Smooth muscle cell (in vitro differentiated cells): ENCODE measurements at regions not wholly inside any gene's neighbourhood (a gene's known extent, or its start where the extent isn't known, plus 50 kb on each side); places are given as distances from the start of the nearest gene placed in this dataset.

Experiments
- DNase-seq: peaks from one replicate; lab custom pipeline; 2025; ENCODE audit not compliant: unreplicated experiment; lab: John Stamatoyannopoulos, UW
- H2AFZ ChIP-seq: fragments of 200-600 bp; sonication (generic); 2 replicates; pipeline ENCODE4 v1.6.0; 2016; ENCODE audit warnings: antibody characterized with exemption, low read depth, mild to moderate bottlenecking
- H3F3A ChIP-seq: fragments of 200-600 bp; sonication (generic); 2 replicates; pipeline ENCODE4 v1.6.0; 2017; ENCODE audit warnings: antibody characterized with exemption, low read depth
- H3K27ac ChIP-seq: fragments of 200-600 bp; sonication (generic); 2 replicates; pipeline ENCODE4 v1.5.1; 2016; ENCODE audit warnings: low read depth, mild to moderate bottlenecking
- H3K27me3 ChIP-seq: fragments of 200-600 bp; sonication (generic); 2 replicates; pipeline ENCODE4 v1.6.1; 2016; ENCODE audit warnings: low read depth, mild to moderate bottlenecking
- H3K36me3 ChIP-seq: fragments of 200-600 bp; sonication (generic); 2 replicates; pipeline ENCODE4 v1.5.1; 2016; ENCODE audit warnings: low read depth
- H3K4me1 ChIP-seq: fragments of 200-600 bp; sonication (generic); 2 replicates; pipeline ENCODE4 v1.5.1; 2016; ENCODE audit warnings: low read depth
- H3K4me2 ChIP-seq: fragments of 200-600 bp; sonication (generic); 2 replicates; pipeline ENCODE4 v1.6.0; 2016; ENCODE audit warnings: mild to moderate bottlenecking
- H3K4me3 ChIP-seq: fragments of 200-600 bp; sonication (generic); 2 replicates; pipeline ENCODE4 v1.5.1; 2016; ENCODE audit warnings: mild to moderate bottlenecking
- H3K79me2 ChIP-seq: fragments of 200-600 bp; sonication (generic); 2 replicates; pipeline ENCODE4 v1.6.0; 2016; ENCODE audit warnings: low read depth, mild to moderate bottlenecking
- H3K9ac ChIP-seq: fragments of 200-600 bp; sonication (generic); 2 replicates; pipeline ENCODE4 v1.6.0; 2016; ENCODE audit warnings: low read depth
- H3K9me3 ChIP-seq: fragments of 200-600 bp; sonication (generic); replicated peaks from 2 replicates; pipeline ENCODE4 v1.5.1; 2016; ENCODE audit warnings: low read depth
- H4K20me1 ChIP-seq: fragments of 200-600 bp; sonication (generic); 2 replicates; pipeline ENCODE4 v1.6.0; 2016; ENCODE audit warnings: low read depth
- WGBS: methylation state at CpG from one replicate; pipeline ENCODE4 v1.1.7; 2016; ENCODE audit warnings: low lambda C conversion rate; 5-methylcytosine and 5-hydroxymethylcytosine counted together
- TF ChIP-seq, protein P1 (sequence below): fragments of 200-600 bp; sonication (generic); IDR thresholded peaks from 2 replicates; pipeline ENCODE4 v1.5.1; 2017; ENCODE audit warnings: borderline replicate concordance, mild to moderate bottlenecking, antibody characterized with exemption; ENCODE audit not compliant: insufficient read depth, poor library complexity, severe bottlenecking

DNA sequence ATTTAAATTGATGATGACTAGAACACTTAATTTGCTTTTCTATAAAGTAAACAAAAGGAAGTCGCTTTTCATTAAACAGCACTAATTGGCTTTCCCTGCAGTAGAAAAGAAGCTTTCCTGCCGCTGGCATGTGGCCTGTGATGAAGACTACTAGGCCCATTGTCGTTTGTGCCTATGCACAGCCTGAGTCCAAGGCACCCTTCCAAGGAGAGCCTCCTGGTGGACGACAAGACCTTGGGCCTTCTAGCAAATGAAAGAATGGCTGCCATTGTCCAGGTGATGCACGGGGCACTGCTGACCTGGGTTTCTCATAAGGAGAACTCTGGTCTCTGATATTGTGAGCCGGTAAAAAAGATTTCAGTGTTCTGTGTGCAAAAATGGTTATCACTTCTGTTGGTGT, 233.0 kb downstream of the COL4A1 start:
- TF ChIP-seq, protein P1, sequence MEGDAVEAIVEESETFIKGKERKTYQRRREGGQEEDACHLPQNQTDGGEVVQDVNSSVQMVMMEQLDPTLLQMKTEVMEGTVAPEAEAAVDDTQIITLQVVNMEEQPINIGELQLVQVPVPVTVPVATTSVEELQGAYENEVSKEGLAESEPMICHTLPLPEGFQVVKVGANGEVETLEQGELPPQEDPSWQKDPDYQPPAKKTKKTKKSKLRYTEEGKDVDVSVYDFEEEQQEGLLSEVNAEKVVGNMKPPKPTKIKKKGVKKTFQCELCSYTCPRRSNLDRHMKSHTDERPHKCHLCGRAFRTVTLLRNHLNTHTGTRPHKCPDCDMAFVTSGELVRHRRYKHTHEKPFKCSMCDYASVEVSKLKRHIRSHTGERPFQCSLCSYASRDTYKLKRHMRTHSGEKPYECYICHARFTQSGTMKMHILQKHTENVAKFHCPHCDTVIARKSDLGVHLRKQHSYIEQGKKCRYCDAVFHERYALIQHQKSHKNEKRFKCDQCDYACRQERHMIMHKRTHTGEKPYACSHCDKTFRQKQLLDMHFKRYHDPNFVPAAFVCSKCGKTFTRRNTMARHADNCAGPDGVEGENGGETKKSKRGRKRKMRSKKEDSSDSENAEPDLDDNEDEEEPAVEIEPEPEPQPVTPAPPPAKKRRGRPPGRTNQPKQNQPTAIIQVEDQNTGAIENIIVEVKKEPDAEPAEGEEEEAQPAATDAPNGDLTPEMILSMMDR = no peak
- H3F3A ChIP-seq = no peaks in the 10 kb centered on the region
- H3K27ac ChIP-seq = no peak overlapping the region
- no peaks in the 10 kb centered on the region for H4K20me1 ChIP-seq
- H3K9me3 ChIP-seq = no peaks in the 10 kb centered on the region
- no peak overlapping the region for H2AFZ ChIP-seq
- peaks cover 25% of the 10 kb centered on the region for H3K4me1 ChIP-seq
- 86% methylated on average over 6 of the region's 6 CpGs for WGBS
- no peaks in the 10 kb centered on the region for H3K27me3 ChIP-seq
- H3K36me3 ChIP-seq = no peaks in the 10 kb centered on the region
- DNase-seq = no peak
- H3K4me3 ChIP-seq = no peak overlapping the region
- no peak overlapping the region for H3K9ac ChIP-seq
- H3K79me2 ChIP-seq = no peaks in the 10 kb centered on the region
- H3K4me2 ChIP-seq = no peak overlapping the region

DNA sequence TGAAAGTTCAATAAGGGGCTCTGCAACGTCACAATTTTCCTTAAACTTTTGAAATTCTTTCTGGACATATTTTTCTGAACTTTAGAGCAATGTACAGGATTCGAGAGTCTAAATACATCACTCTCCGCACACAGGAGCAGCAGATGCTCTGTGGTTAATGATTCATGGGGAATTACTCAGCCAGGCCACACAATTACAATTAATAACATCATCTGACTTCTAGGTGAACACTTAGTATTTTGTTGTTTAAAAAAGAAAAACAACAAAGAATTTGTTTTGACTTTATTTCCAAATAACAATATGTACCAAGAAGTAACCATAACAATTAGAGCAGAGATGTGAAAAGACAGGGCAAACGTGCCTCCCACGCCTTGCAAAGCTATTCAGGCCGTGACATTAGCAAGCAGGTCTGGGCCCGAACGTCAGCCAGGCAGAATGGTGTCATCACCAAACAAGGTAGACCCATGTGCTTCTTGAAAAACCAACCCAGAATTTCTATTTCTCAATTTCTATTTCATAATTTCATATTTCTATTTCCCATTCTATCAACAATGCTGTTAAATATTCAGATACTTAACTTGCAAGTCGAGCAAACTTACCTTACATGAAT, 236.3 kb downstream of the COL4A1 start:
- Histone ChIP-seq H3K4me1 (peaks cover 25% of the 10 kb centered on the region), H2AFZ (no peak overlapping the region), H3K9me3 (no peaks in the 10 kb centered on the region), H4K20me1 (no peaks in the 10 kb centered on the region), H3K4me2 (peak overlapping the region; percentile 49), H3K9ac (no peak overlapping the region), H3K79me2 (no peaks in the 10 kb centered on the region), H3K27ac (peak overlapping the region; percentile 28), H3F3A (no peaks in the 10 kb centered on the region), H3K36me3 (no peaks in the 10 kb centered on the region), H3K27me3 (no peaks in the 10 kb centered on the region), H3K4me3 (no peak overlapping the region)
- no peak for DNase-seq
- 46% methylated on average over 9 of the region's 9 CpGs for WGBS
- TF ChIP-seq, protein P1 = no peak

DNA sequence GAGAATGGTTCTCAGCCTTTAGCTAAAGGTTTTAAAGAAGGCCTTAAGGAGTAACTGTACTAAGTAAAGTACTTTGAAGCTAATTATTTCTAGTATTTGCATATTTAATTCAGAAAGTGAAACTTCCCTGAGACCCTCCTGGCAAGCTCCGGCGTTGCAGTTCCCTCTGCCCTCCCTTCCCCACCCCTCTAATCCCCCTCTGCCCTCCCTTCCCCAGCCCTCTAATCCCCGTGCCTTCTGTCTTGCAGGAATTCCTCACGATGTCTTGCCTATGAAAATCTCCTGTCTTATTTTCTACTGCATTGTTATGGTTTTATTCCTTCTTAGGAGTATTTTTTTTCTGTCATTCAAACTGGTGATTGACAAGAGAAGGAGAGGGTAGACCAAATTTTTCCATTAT, 236.9 kb downstream of the COL4A1 start:
- 15% methylated on average over 4 of the region's 4 CpGs for WGBS
- no peaks in the 10 kb centered on the region for H3K9me3 ChIP-seq
- H3K27me3 ChIP-seq = no peaks in the 10 kb centered on the region
- no peak for DNase-seq
- no peak overlapping the region for H3K4me3 ChIP-seq
- TF ChIP-seq, protein P1 = no peak
- H3K4me2 ChIP-seq = peak overlapping the region; percentile 49
- no peaks in the 10 kb centered on the region for H3K79me2 ChIP-seq
- no peaks in the 10 kb centered on the region for H4K20me1 ChIP-seq
- H3F3A ChIP-seq = no peaks in the 10 kb centered on the region
- H3K27ac ChIP-seq = peak overlapping the region; percentile 28
- peaks cover 25% of the 10 kb centered on the region for H3K4me1 ChIP-seq
- H3K36me3 ChIP-seq = no peaks in the 10 kb centered on the region
- no peak overlapping the region for H3K9ac ChIP-seq
- no peak overlapping the region for H2AFZ ChIP-seq

DNA sequence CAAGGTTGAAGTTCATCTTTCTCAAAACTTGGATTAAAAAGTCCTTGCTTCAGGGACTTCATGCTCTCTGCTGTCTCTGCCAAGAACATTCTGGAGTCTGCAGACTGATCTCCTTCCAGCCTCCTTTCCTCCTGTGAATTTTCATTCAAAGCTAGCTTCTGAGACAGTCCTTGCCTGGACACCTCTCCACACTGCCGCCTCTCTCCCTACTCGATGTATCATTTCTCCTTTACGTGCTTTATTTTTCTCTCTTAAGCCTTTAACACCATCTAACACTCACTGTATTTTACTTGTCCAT, 238.8 kb downstream of the COL4A1 start:
- no peak for DNase-seq
- H3K79me2 ChIP-seq = no peaks in the 10 kb centered on the region
- no peaks in the 10 kb centered on the region for H3K27me3 ChIP-seq
- no peak overlapping the region for H3K9ac ChIP-seq
- no peaks in the 10 kb centered on the region for H4K20me1 ChIP-seq
- no peak overlapping the region for H3K4me2 ChIP-seq
- peaks cover 19% of the 10 kb centered on the region for H3K4me1 ChIP-seq
- 98% methylated on average over 3 of the region's 3 CpGs for WGBS
- H3F3A ChIP-seq = no peaks in the 10 kb centered on the region
- H3K36me3 ChIP-seq = no peaks in the 10 kb centered on the region
- H3K27ac ChIP-seq = no peak overlapping the region
- TF ChIP-seq, protein P1 = no peak
- H2AFZ ChIP-seq = no peak overlapping the region
- H3K9me3 ChIP-seq = no peaks in the 10 kb centered on the region
- no peak overlapping the region for H3K4me3 ChIP-seq
